AG09319 (cell line): ENCODE measurements at regions not wholly inside any gene's neighbourhood (a gene's known extent, or its start where the extent isn't known, plus 50 kb on each side); places are given as distances from the start of the nearest gene placed in this dataset.
"Not testable (repeated sequence)": the region's sequence is repeated elsewhere in the genome, so short reads cannot be mapped to it uniquely, and the experiment has no call there.

ENCODE experiments used
- DNase-seq: peaks from one replicate; pipeline ENCODE4 v3.0.0-alpha.2; 2010; ENCODE audit warnings: low read depth; ENCODE audit errors: extremely low read depth
- TF ChIP-seq, protein P1 (sequence below): IDR thresholded peaks from 2 replicates; pipeline ENCODE4 v1.5.1; 2011; ENCODE audit warnings: low read depth, mild to moderate bottlenecking, inconsistent platforms, low read length, moderate library complexity

DNA sequence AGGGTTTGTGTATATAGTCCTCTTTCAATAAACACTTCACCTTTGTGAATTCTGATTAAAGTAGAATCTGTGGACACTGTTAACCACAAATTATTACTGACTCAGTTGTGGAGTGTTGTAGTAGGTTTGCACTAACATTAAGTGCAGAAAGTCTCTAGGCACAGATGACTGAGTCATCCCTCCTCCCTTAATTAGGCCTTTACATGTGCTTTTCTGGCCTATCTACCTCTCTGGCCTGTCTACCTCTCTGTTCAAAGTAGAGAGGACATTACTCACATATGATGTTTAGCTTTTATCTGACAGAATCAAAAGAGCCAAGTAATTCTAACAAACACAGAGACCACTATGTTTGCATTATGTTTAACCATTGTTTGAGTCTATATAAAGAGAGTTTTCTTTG is 783.0 kb downstream of the TENT5A start:
- TF ChIP-seq, protein P1, sequence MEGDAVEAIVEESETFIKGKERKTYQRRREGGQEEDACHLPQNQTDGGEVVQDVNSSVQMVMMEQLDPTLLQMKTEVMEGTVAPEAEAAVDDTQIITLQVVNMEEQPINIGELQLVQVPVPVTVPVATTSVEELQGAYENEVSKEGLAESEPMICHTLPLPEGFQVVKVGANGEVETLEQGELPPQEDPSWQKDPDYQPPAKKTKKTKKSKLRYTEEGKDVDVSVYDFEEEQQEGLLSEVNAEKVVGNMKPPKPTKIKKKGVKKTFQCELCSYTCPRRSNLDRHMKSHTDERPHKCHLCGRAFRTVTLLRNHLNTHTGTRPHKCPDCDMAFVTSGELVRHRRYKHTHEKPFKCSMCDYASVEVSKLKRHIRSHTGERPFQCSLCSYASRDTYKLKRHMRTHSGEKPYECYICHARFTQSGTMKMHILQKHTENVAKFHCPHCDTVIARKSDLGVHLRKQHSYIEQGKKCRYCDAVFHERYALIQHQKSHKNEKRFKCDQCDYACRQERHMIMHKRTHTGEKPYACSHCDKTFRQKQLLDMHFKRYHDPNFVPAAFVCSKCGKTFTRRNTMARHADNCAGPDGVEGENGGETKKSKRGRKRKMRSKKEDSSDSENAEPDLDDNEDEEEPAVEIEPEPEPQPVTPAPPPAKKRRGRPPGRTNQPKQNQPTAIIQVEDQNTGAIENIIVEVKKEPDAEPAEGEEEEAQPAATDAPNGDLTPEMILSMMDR: no peak
- DNase-seq: no peak

DNA sequence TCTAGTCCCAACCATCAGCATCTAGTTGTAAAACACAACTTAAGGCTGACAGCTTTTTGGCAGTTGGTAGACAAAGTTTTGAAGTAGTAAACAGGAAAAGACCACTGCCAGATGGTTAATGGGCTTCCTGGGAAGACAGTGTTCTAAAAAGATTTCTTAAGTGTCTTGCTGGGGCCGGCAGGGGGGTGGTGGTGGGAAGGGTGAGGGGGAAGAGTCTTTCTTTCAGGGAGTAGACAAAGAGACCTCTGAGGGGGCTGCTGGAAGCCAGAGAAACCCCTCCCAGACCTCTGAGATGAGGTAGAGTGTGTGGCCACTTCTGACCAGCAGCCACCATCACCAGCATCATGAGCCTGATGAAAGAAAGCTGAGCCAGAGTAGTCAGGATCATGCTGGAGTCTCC is 784.9 kb downstream of the TENT5A start:
- DNase-seq: no peak
- TF ChIP-seq, protein P1: no peak

DNA sequence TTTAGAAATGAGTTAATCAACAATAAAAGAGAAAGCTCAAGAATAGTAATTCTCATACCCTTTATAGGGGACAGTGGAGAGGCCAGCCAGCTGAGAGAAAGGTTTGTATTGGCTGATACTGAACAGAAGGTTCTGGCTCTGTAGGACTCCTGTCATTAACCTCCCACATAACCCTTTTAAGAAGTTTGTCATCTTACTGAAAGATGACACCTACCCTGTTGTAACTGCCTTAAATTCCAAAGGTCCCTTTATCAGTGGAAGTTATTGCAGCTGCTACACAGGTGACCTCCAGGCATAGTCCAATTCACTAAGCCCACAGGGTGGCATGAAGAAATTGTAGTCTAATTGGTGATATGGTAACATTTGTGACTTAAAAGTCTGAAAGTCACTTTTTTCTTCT is 790.1 kb downstream of the TENT5A start:
- TF ChIP-seq, protein P1: no peak
- no peak for DNase-seq

DNA sequence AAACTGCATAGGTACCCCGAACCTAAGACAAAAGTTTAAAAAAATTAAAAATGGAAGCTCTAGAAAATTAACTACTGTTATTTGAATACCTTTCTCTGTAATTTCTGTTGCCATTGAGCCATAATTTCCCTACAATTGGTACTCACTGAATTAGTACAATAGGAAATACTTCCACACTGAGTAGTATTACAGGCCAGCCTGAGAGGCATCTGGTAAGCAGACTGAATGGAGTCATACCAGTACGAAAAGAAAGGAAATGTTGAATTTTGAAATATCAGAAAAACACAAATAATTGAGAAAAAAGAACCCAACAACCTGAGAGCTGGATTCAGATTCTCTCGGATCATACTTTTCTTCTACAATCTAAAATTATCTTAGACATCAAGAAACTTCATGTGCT is 791.3 kb downstream of the TENT5A start:
- TF ChIP-seq, protein P1: no peak
- DNase-seq: no peak

DNA sequence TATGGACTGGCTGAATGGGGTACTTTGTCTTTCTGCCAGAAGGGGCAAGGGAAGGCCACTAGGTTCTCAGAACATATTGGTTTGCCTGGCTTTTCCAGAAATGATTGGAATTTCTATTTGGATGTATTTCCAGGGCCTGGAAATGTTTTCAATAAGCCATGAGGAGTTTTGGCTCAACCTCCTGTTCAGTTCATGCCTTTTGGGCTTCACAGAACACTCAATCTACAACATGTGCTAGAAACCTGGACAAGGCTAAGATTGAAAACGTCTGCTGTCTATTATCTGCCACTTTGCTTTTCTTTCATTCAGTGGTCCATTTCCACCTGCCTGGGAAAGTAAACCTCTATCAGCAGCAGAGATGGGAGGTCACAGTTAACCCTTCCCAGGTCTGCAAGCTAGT is 793.4 kb downstream of the TENT5A start:
- TF ChIP-seq, protein P1: no peak
- DNase-seq: no peak

DNA sequence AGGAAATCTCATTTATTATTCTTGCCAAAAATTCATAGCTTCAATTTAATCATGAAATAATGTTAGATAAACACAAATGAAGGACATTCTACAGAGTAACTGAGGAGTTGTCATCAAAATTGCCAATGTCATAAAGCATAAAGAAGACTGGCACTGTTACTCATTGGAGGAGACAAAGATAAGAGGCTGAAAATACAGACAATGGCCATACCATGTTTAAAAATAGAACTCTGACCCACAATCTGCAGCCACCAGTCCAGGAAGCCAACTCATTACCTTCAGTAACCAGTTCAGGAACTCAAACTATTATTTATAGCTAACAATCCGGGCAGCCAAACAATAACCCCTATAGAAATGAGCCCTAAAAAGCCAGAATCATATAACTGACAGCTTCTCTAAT is 795.6 kb downstream of the TENT5A start:
- no peak for DNase-seq
- TF ChIP-seq, protein P1: no peak

DNA sequence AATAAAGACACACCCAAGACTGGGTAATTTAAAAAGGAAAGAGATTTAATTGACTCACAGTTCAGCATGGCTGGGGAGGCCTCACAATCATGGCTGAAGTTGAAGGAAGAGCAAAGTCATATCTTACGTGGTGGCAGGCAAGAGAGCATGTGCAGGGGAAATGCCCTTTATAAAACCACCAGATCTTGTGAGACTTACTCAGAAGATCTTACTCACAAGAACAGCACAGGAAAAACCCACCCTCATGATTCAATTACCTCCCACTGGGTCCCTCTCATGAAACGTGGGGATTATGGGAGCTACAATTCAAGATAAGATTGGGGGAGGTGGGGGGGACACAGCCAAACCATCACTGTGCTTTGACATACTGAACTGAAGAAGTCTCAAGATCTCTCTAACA is 800.0 kb downstream of the TENT5A start:
- not testable (repeated sequence) for DNase-seq

DNA sequence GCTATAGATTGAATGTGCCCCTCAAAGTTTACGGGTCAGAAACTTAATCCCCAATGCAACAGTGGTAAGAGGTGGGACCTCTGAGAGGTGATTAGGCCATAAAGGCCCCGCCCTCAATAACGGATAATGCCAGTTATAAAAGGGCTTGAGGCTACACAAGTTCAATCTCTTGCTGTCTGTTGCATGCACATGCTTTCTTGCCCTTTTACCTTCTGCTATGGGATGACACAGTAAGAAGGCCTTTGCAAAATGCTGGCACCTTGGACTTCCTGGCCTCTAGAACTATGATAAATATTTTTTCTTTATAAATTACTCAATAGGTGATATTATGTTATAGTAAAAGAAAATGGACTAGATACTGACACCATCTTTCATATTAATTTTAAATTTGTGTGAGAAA is 806.1 kb downstream of the TENT5A start:
- no peak for DNase-seq
- TF ChIP-seq, protein P1: no peak
